SK-N-SH treated with all-trans-retinoic acid at 6 μM for 48 hours (cell line): ENCODE measurements at regions not wholly inside any gene's neighbourhood (a gene's known extent, or its start where the extent isn't known, plus 50 kb on each side); places are given as distances from the start of the nearest gene placed in this dataset.

Source experiments
- ATAC-seq: fragments of 200-7000 bp; cut with Tn5 transposase; 3 replicates; pipeline ENCODE4 v1.9.1; 2020; ENCODE audit warnings: mild to moderate bottlenecking, moderate library complexity
- ARNTL ChIP-seq: fragments of 450-650 bp; formaldehyde crosslinking; IDR thresholded peaks from 2 replicates; pipeline ENCODE4 v1.5.0; 2020; ENCODE audit warnings: low read depth, mild to moderate bottlenecking, moderate library complexity, borderline replicate concordance
- BACH2 ChIP-seq: fragments of 250-450 bp; sonication (Bioruptor Pico); IDR thresholded peaks from 2 replicates; pipeline ENCODE4 v1.9.0; 2021; ENCODE audit warnings: mild to moderate bottlenecking, borderline replicate concordance
- CSDC2 ChIP-seq: fragments of 250-450 bp; sonication (Bioruptor Pico); IDR thresholded peaks from 2 replicates; pipeline ENCODE4 v1.5.0; 2020; ENCODE audit warnings: mild to moderate bottlenecking, moderate library complexity
- CSRNP3 ChIP-seq: fragments of 250-450 bp; sonication (Bioruptor Pico); IDR thresholded peaks from 2 replicates; pipeline ENCODE4 v1.5.1; 2021; ENCODE audit warnings: mild to moderate bottlenecking, moderate library complexity
- ESRRG ChIP-seq: fragments of 250-450 bp; sonication (Bioruptor Pico); IDR thresholded peaks from 2 replicates; pipeline ENCODE4 v1.6.1; 2021; ENCODE audit warnings: mild to moderate bottlenecking
- GLIS3 ChIP-seq: fragments of 250-450 bp; sonication (Bioruptor Pico); IDR thresholded peaks from 2 replicates; pipeline ENCODE4 v1.5.0; 2020; ENCODE audit warnings: mild to moderate bottlenecking, moderate library complexity
- ISL1 ChIP-seq: fragments of 250-450 bp; sonication (Bioruptor Pico); IDR thresholded peaks from 2 replicates; pipeline ENCODE4 v2.1.2; 2022; ENCODE audit warnings: mild to moderate bottlenecking, moderate library complexity
- OSR1 ChIP-seq: fragments of 250-450 bp; sonication (Bioruptor Pico); IDR thresholded peaks from 2 replicates; pipeline ENCODE4 v1.8.0; 2022; ENCODE audit warnings: moderate library complexity, mild to moderate bottlenecking, inconsistent platforms
- PATZ1 ChIP-seq: fragments of 250-450 bp; sonication (Bioruptor Pico); IDR thresholded peaks from 2 replicates; pipeline ENCODE4 v1.8.0; 2020; ENCODE audit warnings: mild to moderate bottlenecking, moderate library complexity, borderline replicate concordance
- POU6F1 ChIP-seq: fragments of 250-450 bp; sonication (Bioruptor Pico); IDR thresholded peaks from 2 replicates; pipeline ENCODE4 v1.8.0; 2021; ENCODE audit warnings: low read depth, mild to moderate bottlenecking, moderate library complexity, borderline replicate concordance
- RARB ChIP-seq: fragments of 250-450 bp; sonication (Bioruptor Pico); IDR thresholded peaks from 2 replicates; pipeline ENCODE4 v1.8.0; 2021; ENCODE audit warnings: mild to moderate bottlenecking, moderate library complexity
- TCF4 ChIP-seq: fragments of 250-450 bp; sonication (Bioruptor Pico); IDR thresholded peaks from 2 replicates; pipeline ENCODE4 v1.8.0; 2021; ENCODE audit warnings: mild to moderate bottlenecking, moderate library complexity, borderline replicate concordance
- TOX ChIP-seq: fragments of 250-450 bp; sonication (Bioruptor Pico); IDR thresholded peaks from 2 replicates; pipeline ENCODE4 v1.8.0; 2021; ENCODE audit warnings: mild to moderate bottlenecking, moderate library complexity, borderline replicate concordance
- TSHZ2 ChIP-seq: fragments of 250-450 bp; sonication (Bioruptor Pico); IDR thresholded peaks from 2 replicates; pipeline ENCODE4 v1.5.0; 2020; ENCODE audit warnings: mild to moderate bottlenecking, moderate library complexity
- ZC3H10 ChIP-seq: fragments of 250-450 bp; sonication (Bioruptor Pico); IDR thresholded peaks from 2 replicates; pipeline ENCODE4 v1.5.1; 2021; ENCODE audit warnings: mild to moderate bottlenecking, moderate library complexity
- ZFP3 ChIP-seq: fragments of 250-450 bp; sonication (Bioruptor Pico); IDR thresholded peaks from 2 replicates; pipeline ENCODE4 v1.5.0; 2020; ENCODE audit warnings: mild to moderate bottlenecking, moderate library complexity
- ZNF565 ChIP-seq: fragments of 450-650 bp; formaldehyde crosslinking; conservative IDR thresholded peaks from 2 replicates; pipeline ENCODE4 v1.5.0; 2020; ENCODE audit warnings: low read depth, mild to moderate bottlenecking, moderate library complexity
- ZNF70 ChIP-seq: fragments of 450-650 bp; formaldehyde crosslinking; IDR thresholded peaks from 2 replicates; pipeline ENCODE4 v1.5.0; 2020; ENCODE audit warnings: mild to moderate bottlenecking, moderate library complexity
- ZNF8 ChIP-seq: fragments of 450-650 bp; formaldehyde crosslinking; IDR thresholded peaks from 2 replicates; pipeline ENCODE4 v1.5.0; 2020; ENCODE audit warnings: mild to moderate bottlenecking, moderate library complexity

GRCh38 chr5:53253421-53253871 lies 143.9 kb upstream of the MOCS2 start (continued):
- no peak for TF ChIP-seq TSHZ2
- TF ChIP-seq, all 23 proteins: peak for 0

- ATAC-seq, result peak; percentile 71
- no peak for TF ChIP-seq PATZ1 (CRISPR knock-in tag)
- no peak for TF ChIP-seq CSRNP3 (CRISPR knock-in tag)
- no peak for TF ChIP-seq ZNF70 (CRISPR knock-in tag)
- no peak for TF ChIP-seq RARB (CRISPR knock-in tag)
- TF ChIP-seq BACH2, result no peak
- no peak for TF ChIP-seq GLIS3
- TF ChIP-seq ZFP3, result no peak
- no peak for TF ChIP-seq CSDC2
- no peak for TF ChIP-seq TSHZ2
- TF ChIP-seq TOX, result no peak
- TF ChIP-seq ZNF565 (CRISPR knock-in tag), result no peak
- TF ChIP-seq ESRRG (CRISPR knock-in tag), result no peak
- no peak for TF ChIP-seq TCF4 (CRISPR knock-in tag)
- TF ChIP-seq ZNF8 (CRISPR knock-in tag), result no peak
- TF ChIP-seq ARNTL (CRISPR knock-in tag), result no peak
- no peak for TF ChIP-seq ISL1
- no peak for TF ChIP-seq POU6F1 (CRISPR knock-in tag)
- no peak for TF ChIP-seq ZC3H10 (CRISPR knock-in tag)
- no peak for TF ChIP-seq OSR1 (CRISPR knock-in tag)
These were observed 147.2 kb upstream of the MOCS2 start for GRCh38 chr5:53256746-53257145.

GRCh38 chr5:53257806-53258373 lies 148.3 kb upstream of the MOCS2 start:
- no peak for TF ChIP-seq ARNTL (CRISPR knock-in tag)
- no peak for TF ChIP-seq CSDC2
- TF ChIP-seq ISL1, result no peak
- no peak for TF ChIP-seq TCF4 (CRISPR knock-in tag)
- TF ChIP-seq POU6F1 (CRISPR knock-in tag), result no peak
- no peak for TF ChIP-seq ZNF8 (CRISPR knock-in tag)
- no peak for TF ChIP-seq GLIS3
- no peak for TF ChIP-seq RARB (CRISPR knock-in tag)
- ATAC-seq, result no peak
